ENCODE measurements at regions not wholly inside any gene's neighbourhood (a gene's known extent, or its start where the extent isn't known, plus 50 kb on each side); places are given as distances from the start of the nearest gene placed in this dataset.

DNA sequence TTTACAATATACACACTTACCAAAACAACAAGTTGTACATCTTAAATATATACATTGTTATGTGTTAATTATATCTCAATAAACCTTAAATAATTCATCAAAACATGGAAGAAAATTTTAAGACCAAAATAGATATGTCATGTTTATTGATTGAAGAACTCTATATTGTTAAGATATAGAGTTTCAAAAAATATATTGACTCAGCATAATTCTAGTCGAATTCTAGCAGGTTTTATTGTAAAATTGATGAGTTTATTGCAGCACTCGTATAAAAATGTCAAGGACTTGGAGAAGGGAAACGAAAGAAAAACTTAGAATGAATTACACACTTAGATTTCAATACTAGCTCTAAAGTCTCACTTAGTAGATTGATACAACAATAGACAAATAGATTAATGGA lies 575.4 kb upstream of the SORCS1 start:
- no peak overlapping the region for H3K4me3 ChIP-seq (ENCODE audit: low read depth, low read length)
- POLR2A ChIA-PET: no interaction called here
- CTCF ChIA-PET: interaction anchor here (0.7 to 1.2 kb wide), 2 partner anchors 20 to 331 kb away, joined by 3 read pairs; no protein-coding TSS in a partner anchor
- TF ChIP-seq, protein P1, sequence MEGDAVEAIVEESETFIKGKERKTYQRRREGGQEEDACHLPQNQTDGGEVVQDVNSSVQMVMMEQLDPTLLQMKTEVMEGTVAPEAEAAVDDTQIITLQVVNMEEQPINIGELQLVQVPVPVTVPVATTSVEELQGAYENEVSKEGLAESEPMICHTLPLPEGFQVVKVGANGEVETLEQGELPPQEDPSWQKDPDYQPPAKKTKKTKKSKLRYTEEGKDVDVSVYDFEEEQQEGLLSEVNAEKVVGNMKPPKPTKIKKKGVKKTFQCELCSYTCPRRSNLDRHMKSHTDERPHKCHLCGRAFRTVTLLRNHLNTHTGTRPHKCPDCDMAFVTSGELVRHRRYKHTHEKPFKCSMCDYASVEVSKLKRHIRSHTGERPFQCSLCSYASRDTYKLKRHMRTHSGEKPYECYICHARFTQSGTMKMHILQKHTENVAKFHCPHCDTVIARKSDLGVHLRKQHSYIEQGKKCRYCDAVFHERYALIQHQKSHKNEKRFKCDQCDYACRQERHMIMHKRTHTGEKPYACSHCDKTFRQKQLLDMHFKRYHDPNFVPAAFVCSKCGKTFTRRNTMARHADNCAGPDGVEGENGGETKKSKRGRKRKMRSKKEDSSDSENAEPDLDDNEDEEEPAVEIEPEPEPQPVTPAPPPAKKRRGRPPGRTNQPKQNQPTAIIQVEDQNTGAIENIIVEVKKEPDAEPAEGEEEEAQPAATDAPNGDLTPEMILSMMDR (IDR thresholded peaks at IDR 0.05; ENCODE audit: insufficient read depth, low read length, missing control alignments): no peak
- no peak for DNase-seq (ENCODE audit: low read depth, low spot score)

DNA sequence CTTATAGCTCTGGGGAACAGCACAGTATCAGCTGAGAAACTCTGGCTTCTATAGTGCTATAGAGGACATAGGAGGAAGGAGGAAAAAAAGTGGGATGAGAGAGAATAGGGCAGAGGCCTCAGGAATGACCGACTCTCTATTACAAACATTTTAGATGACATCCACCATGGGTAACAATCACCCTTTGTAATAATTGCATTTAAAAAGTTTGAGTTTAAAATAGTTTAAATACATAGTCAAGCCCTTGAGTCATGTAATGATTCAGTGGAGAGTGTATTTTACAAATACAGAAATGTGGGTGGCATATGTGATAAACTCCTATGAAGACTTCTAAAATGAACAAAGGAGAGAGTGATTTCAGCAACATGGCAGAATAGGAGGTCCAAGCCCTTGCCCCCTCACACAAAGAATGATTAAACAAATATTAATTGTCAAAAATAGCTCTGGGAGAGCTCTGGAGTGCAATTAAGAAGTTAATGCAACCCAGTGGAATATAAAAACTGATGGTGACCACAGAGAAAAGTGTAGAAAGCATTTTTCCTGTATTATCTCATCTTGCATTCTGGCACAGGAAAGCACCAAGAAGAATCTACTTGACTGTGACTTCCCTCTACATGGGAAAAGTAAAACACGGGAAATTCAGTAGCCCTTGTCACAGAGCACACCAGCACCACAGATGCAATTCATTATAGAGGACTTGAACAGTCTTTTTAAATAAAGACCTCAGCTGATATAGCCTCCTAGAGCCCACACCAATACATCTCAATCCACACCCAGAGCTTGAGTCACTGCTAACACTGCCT lies 569.0 kb upstream of the SORCS1 start:
- no peak for DNase-seq (ENCODE audit: low read depth, low spot score)
- TF ChIP-seq, protein P1 (IDR thresholded peaks at IDR 0.05; ENCODE audit: insufficient read depth, low read length, missing control alignments): no peak
- H3K4me3 ChIP-seq (ENCODE audit: low read depth, low read length): no peak overlapping the region
- ChIA-PET POLR2A (no interaction called here), CTCF (no interaction called here)

DNA sequence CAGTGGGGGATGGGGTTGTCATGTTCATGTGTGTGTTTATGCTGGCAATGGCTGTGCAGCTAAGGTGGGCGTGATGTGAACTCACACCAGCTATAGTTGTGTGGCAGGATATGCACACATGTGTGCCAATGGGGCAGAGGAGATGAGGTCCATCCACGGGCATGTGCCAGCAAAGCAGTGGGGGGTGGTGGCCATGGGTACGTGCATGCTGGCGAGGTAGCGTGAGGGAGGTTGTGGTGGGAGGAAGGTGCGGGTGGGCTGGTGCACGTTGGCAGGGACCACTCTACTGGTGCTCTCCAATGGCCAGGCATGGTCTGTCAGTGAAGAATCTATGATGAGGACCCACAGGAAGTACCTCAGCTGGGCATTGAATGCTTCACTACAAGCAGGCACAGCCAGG lies 567.5 kb upstream of the SORCS1 start:
- no peak overlapping the region for H3K4me3 ChIP-seq (ENCODE audit: low read depth, low read length)
- TF ChIP-seq, protein P1 (IDR thresholded peaks at IDR 0.05; ENCODE audit: insufficient read depth, low read length, missing control alignments): no peak
- ChIA-PET POLR2A (no interaction called here), CTCF (no interaction called here)
- no peak for DNase-seq (ENCODE audit: low read depth, low spot score)

DNA sequence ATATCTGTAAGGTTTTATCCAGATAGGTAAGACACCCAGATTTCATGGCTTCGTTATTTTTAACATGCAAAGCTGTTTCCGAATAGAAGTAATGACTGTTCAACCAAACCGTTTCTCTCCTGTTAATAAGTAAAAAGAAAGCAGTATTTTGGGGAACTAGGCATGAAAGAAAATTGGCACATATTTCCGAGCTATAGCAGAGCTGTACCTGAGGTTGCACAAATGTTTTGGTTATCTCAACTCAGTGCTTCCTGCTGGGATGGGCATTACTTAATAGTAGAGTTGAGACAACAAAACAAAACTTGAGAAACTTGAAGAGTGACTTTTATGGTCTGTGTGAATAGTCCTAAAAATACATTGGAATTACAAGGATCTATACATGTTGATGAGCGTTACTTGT lies 564.3 kb upstream of the SORCS1 start:
- TF ChIP-seq, protein P1 (IDR thresholded peaks at IDR 0.05; ENCODE audit: insufficient read depth, low read length, missing control alignments): no peak
- no peak for DNase-seq (ENCODE audit: low read depth, low spot score)
- ChIA-PET POLR2A (no interaction called here), CTCF (no interaction called here)
- no peak overlapping the region for H3K4me3 ChIP-seq (ENCODE audit: low read depth, low read length)

DNA sequence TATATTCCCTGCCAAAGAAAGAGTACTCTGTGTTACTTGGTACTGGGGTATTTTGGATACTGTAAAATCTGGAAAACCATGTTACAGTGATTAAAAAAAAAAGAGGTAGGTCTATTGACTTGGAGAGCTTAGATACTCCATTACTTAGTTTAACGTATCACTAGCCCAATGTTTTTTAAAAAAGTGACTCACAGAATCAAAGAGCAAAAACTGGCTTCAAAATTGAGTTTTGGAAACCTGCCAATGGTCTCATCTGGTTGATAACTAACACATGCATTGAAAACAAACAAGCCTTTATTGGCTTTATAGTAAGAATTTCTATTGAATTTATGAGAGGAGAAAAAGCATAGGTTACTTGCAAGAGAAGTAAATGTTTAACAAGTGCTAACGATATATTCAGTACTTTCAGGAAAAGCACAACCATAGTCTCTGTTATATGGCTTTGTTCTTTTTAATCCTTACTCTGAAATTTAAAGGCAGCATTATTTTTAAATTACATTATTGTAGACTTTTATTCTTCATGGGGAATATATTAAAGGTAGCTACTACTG lies 563.3 kb upstream of the SORCS1 start:
- ChIA-PET POLR2A (no interaction called here), CTCF (no interaction called here)
- no peak for DNase-seq (ENCODE audit: low read depth, low spot score)
- TF ChIP-seq, protein P1 (IDR thresholded peaks at IDR 0.05; ENCODE audit: insufficient read depth, low read length, missing control alignments): no peak
- H3K4me3 ChIP-seq (ENCODE audit: low read depth, low read length): no peak overlapping the region

DNA sequence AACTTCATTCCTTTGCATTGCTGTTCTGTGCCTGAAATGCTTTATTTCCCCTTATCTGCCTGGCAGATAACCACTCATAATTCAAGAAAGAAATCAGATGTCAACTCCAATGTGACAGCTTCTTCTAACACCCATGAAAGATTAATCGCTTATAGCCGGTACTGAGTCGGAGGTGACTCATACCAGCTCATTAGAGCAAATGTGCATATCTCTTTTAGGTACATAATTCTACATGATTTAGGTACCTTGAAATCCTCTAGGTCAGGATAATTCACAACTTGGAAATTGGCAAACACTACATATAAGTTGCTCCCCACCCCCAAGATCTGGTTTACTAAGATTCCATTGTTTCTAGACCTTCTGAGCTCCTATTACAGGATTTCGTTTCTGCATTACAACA lies 554.4 kb upstream of the SORCS1 start:
- no peak for DNase-seq (ENCODE audit: low read depth, low spot score)
- ChIA-PET POLR2A (no interaction called here), CTCF (no interaction called here)

More for the DNA sequence above, 554.4 kb upstream of the SORCS1 start:
- H3K4me3 ChIP-seq (ENCODE audit: low read depth, low read length): no peak overlapping the region
- TF ChIP-seq, protein P1 (IDR thresholded peaks at IDR 0.05; ENCODE audit: insufficient read depth, low read length, missing control alignments): no peak

Measured in AG04449 (cell line).